ENCODE measurements at regions not wholly inside any gene's neighbourhood (a gene's known extent, or its start where the extent isn't known, plus 50 kb on each side); places are given as distances from the start of the nearest gene placed in this dataset.

DNA sequence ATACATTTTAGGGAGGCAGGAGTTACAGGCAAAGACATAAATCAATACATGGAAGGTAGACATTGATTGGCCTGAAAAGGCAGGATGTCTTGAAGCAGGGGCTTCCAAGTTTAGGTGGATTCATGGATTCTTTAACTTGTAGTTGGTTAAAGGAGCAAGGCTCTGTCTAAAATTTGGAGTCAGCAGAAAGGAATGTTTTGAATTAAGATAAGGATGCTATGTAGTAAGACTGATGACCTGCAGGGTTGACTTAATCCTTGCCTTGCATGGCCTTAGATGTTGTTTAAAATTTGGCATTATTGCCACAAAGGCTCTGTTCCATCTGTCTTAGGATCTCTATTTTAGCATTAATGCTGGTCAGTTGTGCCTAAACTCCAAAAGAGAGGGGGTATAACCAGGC is 171.3 kb downstream of the C5orf15 start:
- Histone ChIP-seq H3K9me2 (replicated peaks; ENCODE audit: control insufficient read depth, low read length) (no peaks in the 10 kb centered on the region), H3K9me3 (ENCODE audit: control insufficient read depth, insufficient read depth, low read length) (no peaks in the 10 kb centered on the region), H4K20me1 (ENCODE audit: control insufficient read depth, insufficient read depth, low read depth, low read length) (no peaks in the 10 kb centered on the region), H3K79me2 (ENCODE audit: control insufficient read depth, low read length) (no peaks in the 10 kb centered on the region), H3F3A (ENCODE audit: control insufficient read depth, insufficient read depth) (no peaks in the 10 kb centered on the region), H3K27ac (ENCODE audit: low read depth, low read length) (no peak overlapping the region), H3K36me3 (ENCODE audit: control insufficient read depth, low read length) (no peaks in the 10 kb centered on the region), H3K4me2 (ENCODE audit: low read length) (no peak overlapping the region), H3K4me3 (ENCODE audit: low read length) (no peak overlapping the region), H3K4me1 (ENCODE audit: control insufficient read depth, low read length) (peaks cover 8% of the 10 kb centered on the region), H3K27me3 (ENCODE audit: control insufficient read depth, low read length) (no peaks in the 10 kb centered on the region)
- no peak for TF ChIP-seq EZH2phosphoT487 (IDR thresholded peaks at IDR 0.05; ENCODE audit: borderline replicate concordance, low read length)
- TF ChIP-seq, protein P1, sequence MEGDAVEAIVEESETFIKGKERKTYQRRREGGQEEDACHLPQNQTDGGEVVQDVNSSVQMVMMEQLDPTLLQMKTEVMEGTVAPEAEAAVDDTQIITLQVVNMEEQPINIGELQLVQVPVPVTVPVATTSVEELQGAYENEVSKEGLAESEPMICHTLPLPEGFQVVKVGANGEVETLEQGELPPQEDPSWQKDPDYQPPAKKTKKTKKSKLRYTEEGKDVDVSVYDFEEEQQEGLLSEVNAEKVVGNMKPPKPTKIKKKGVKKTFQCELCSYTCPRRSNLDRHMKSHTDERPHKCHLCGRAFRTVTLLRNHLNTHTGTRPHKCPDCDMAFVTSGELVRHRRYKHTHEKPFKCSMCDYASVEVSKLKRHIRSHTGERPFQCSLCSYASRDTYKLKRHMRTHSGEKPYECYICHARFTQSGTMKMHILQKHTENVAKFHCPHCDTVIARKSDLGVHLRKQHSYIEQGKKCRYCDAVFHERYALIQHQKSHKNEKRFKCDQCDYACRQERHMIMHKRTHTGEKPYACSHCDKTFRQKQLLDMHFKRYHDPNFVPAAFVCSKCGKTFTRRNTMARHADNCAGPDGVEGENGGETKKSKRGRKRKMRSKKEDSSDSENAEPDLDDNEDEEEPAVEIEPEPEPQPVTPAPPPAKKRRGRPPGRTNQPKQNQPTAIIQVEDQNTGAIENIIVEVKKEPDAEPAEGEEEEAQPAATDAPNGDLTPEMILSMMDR (IDR thresholded peaks at IDR 0.05; ENCODE audit: low read depth, low read length, poor library complexity, severe bottlenecking): no peak

GRCh38 chr5:133796186-133796585 is 172.2 kb downstream of the C5orf15 start:
- Histone ChIP-seq H3K79me2 (ENCODE audit: control insufficient read depth, low read length) (no peaks in the 10 kb centered on the region), H3K27ac (ENCODE audit: low read depth, low read length) (no peak overlapping the region), H3K27me3 (ENCODE audit: control insufficient read depth, low read length) (no peaks in the 10 kb centered on the region), H4K20me1 (ENCODE audit: control insufficient read depth, insufficient read depth, low read depth, low read length) (no peaks in the 10 kb centered on the region), H3K4me3 (ENCODE audit: low read length) (no peak overlapping the region), H3F3A (ENCODE audit: control insufficient read depth, insufficient read depth) (no peaks in the 10 kb centered on the region), H3K4me2 (ENCODE audit: low read length) (no peak overlapping the region), H3K9me2 (replicated peaks; ENCODE audit: control insufficient read depth, low read length) (no peaks in the 10 kb centered on the region), H3K36me3 (ENCODE audit: control insufficient read depth, low read length) (no peaks in the 10 kb centered on the region), H3K9me3 (ENCODE audit: control insufficient read depth, insufficient read depth, low read length) (no peaks in the 10 kb centered on the region), H3K4me1 (ENCODE audit: control insufficient read depth, low read length) (peaks cover 8% of the 10 kb centered on the region)
- TF ChIP-seq EZH2phosphoT487 (IDR thresholded peaks at IDR 0.05; ENCODE audit: borderline replicate concordance, low read length): no peak
- TF ChIP-seq, protein P1 (IDR thresholded peaks at IDR 0.05; ENCODE audit: low read depth, low read length, poor library complexity, severe bottlenecking): no peak

GRCh38 chr5:133794771-133795415 is 173.5 kb downstream of the C5orf15 start:
- no peaks in the 10 kb centered on the region for H4K20me1 ChIP-seq (ENCODE audit: control insufficient read depth, insufficient read depth, low read depth, low read length)
- TF ChIP-seq, protein P1 (IDR thresholded peaks at IDR 0.05; ENCODE audit: low read depth, low read length, poor library complexity, severe bottlenecking): no peak
- no peak for TF ChIP-seq EZH2phosphoT487 (IDR thresholded peaks at IDR 0.05; ENCODE audit: borderline replicate concordance, low read length)
- no peak overlapping the region for H3K4me3 ChIP-seq (ENCODE audit: low read length)
- H3F3A ChIP-seq (ENCODE audit: control insufficient read depth, insufficient read depth): no peaks in the 10 kb centered on the region
- no peaks in the 10 kb centered on the region for H3K36me3 ChIP-seq (ENCODE audit: control insufficient read depth, low read length)
- no peaks in the 10 kb centered on the region for H3K9me3 ChIP-seq (ENCODE audit: control insufficient read depth, insufficient read depth, low read length)
- no peak overlapping the region for H3K4me2 ChIP-seq (ENCODE audit: low read length)
- H3K79me2 ChIP-seq (ENCODE audit: control insufficient read depth, low read length): no peaks in the 10 kb centered on the region
- 0 out of 2 replicates have a peak, but pooled peaks cover 3% of the 10 kb centered on the region for H3K27me3 ChIP-seq (ENCODE audit: control insufficient read depth, low read length)
- no peaks in the 10 kb centered on the region for H3K9me2 ChIP-seq (replicated peaks; ENCODE audit: control insufficient read depth, low read length)
- no peak overlapping the region for H3K27ac ChIP-seq (ENCODE audit: low read depth, low read length)
- peaks cover 8% of the 10 kb centered on the region for H3K4me1 ChIP-seq (ENCODE audit: control insufficient read depth, low read length)
